Smooth muscle cell (in vitro differentiated cells): ENCODE measurements at regions not wholly inside any gene's neighbourhood (a gene's known extent, or its start where the extent isn't known, plus 50 kb on each side); places are given as distances from the start of the nearest gene placed in this dataset.
A peak's percentile ranks its signal among the peaks of the same experiment; 100 is the strongest.

Experiments
- DNase-seq: peaks from one replicate; lab custom pipeline; 2025; ENCODE audit not compliant: unreplicated experiment; lab: John Stamatoyannopoulos, UW
- H2AFZ ChIP-seq: fragments of 200-600 bp; sonication (generic); 2 replicates; pipeline ENCODE4 v1.6.0; 2016; ENCODE audit warnings: antibody characterized with exemption, low read depth, mild to moderate bottlenecking
- H3F3A ChIP-seq: fragments of 200-600 bp; sonication (generic); 2 replicates; pipeline ENCODE4 v1.6.0; 2017; ENCODE audit warnings: antibody characterized with exemption, low read depth
- H3K27ac ChIP-seq: fragments of 200-600 bp; sonication (generic); 2 replicates; pipeline ENCODE4 v1.5.1; 2016; ENCODE audit warnings: low read depth, mild to moderate bottlenecking
- H3K27me3 ChIP-seq: fragments of 200-600 bp; sonication (generic); 2 replicates; pipeline ENCODE4 v1.6.1; 2016; ENCODE audit warnings: low read depth, mild to moderate bottlenecking
- H3K36me3 ChIP-seq: fragments of 200-600 bp; sonication (generic); 2 replicates; pipeline ENCODE4 v1.5.1; 2016; ENCODE audit warnings: low read depth
- H3K4me1 ChIP-seq: fragments of 200-600 bp; sonication (generic); 2 replicates; pipeline ENCODE4 v1.5.1; 2016; ENCODE audit warnings: low read depth
- H3K4me2 ChIP-seq: fragments of 200-600 bp; sonication (generic); 2 replicates; pipeline ENCODE4 v1.6.0; 2016; ENCODE audit warnings: mild to moderate bottlenecking
- H3K4me3 ChIP-seq: fragments of 200-600 bp; sonication (generic); 2 replicates; pipeline ENCODE4 v1.5.1; 2016; ENCODE audit warnings: mild to moderate bottlenecking
- H3K79me2 ChIP-seq: fragments of 200-600 bp; sonication (generic); 2 replicates; pipeline ENCODE4 v1.6.0; 2016; ENCODE audit warnings: low read depth, mild to moderate bottlenecking
- H3K9ac ChIP-seq: fragments of 200-600 bp; sonication (generic); 2 replicates; pipeline ENCODE4 v1.6.0; 2016; ENCODE audit warnings: low read depth
- H3K9me3 ChIP-seq: fragments of 200-600 bp; sonication (generic); replicated peaks from 2 replicates; pipeline ENCODE4 v1.5.1; 2016; ENCODE audit warnings: low read depth
- H4K20me1 ChIP-seq: fragments of 200-600 bp; sonication (generic); 2 replicates; pipeline ENCODE4 v1.6.0; 2016; ENCODE audit warnings: low read depth
- WGBS: methylation state at CpG from one replicate; pipeline ENCODE4 v1.1.7; 2016; ENCODE audit warnings: low lambda C conversion rate; 5-methylcytosine and 5-hydroxymethylcytosine counted together
- TF ChIP-seq, protein P1 (sequence below): fragments of 200-600 bp; sonication (generic); IDR thresholded peaks from 2 replicates; pipeline ENCODE4 v1.5.1; 2017; ENCODE audit warnings: borderline replicate concordance, mild to moderate bottlenecking, antibody characterized with exemption; ENCODE audit not compliant: insufficient read depth, poor library complexity, severe bottlenecking

DNA sequence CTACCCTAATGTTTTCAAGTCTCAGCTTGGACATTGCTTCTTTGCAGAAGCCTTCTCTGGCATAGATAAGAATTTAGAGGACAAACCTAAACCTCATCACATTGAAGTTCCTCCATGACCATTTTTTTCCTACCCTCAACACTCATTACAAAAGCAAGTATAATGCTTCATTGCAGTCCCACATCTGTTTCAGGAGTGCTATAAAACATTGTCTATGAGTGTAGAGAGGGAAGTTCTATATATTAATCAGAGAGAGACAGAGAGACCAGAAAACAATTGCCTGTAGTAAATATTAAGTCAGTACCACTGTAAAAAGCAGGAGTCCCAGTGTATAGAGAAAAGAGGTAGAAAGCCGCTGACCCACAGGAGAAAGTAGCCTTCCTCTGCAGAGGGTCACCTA is 149.7 kb downstream of the PRELID2 start:
- H3K4me3 ChIP-seq: no peak overlapping the region
- no peaks in the 10 kb centered on the region for H3F3A ChIP-seq
- H3K79me2 ChIP-seq: no peaks in the 10 kb centered on the region
- no peaks in the 10 kb centered on the region for H3K36me3 ChIP-seq
- no peak overlapping the region for H2AFZ ChIP-seq
- 100% methylated on average over 1 of the region's 1 CpG for WGBS
- no peaks in the 10 kb centered on the region for H3K9me3 ChIP-seq
- no peak overlapping the region for H3K27ac ChIP-seq
- H3K4me1 ChIP-seq: no peaks in the 10 kb centered on the region
- H3K27me3 ChIP-seq: no peaks in the 10 kb centered on the region
- H4K20me1 ChIP-seq: no peaks in the 10 kb centered on the region
- no peak overlapping the region for H3K4me2 ChIP-seq
- no peak overlapping the region for H3K9ac ChIP-seq
- TF ChIP-seq, protein P1, sequence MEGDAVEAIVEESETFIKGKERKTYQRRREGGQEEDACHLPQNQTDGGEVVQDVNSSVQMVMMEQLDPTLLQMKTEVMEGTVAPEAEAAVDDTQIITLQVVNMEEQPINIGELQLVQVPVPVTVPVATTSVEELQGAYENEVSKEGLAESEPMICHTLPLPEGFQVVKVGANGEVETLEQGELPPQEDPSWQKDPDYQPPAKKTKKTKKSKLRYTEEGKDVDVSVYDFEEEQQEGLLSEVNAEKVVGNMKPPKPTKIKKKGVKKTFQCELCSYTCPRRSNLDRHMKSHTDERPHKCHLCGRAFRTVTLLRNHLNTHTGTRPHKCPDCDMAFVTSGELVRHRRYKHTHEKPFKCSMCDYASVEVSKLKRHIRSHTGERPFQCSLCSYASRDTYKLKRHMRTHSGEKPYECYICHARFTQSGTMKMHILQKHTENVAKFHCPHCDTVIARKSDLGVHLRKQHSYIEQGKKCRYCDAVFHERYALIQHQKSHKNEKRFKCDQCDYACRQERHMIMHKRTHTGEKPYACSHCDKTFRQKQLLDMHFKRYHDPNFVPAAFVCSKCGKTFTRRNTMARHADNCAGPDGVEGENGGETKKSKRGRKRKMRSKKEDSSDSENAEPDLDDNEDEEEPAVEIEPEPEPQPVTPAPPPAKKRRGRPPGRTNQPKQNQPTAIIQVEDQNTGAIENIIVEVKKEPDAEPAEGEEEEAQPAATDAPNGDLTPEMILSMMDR: no peak
- DNase-seq: no peak

DNA sequence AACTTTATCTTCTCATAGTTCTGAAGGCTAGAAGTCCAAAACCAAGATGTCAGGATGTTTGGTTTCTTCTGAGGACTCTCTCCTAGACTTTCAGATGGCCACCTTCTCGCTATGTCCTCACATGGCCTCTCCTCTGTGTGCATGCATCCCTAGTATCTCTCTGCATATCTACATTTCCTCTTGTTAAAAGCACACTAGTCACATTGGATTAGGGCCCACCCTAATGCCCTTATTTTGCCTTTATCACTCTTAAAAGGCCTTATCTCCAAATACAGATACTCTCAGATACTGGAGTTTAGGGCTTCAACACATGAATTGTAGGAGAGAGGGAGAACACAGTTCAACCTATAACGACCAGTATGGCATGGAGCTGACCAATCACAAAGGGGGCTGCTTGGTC is 151.7 kb downstream of the PRELID2 start:
- TF ChIP-seq, protein P1: no peak

DNA sequence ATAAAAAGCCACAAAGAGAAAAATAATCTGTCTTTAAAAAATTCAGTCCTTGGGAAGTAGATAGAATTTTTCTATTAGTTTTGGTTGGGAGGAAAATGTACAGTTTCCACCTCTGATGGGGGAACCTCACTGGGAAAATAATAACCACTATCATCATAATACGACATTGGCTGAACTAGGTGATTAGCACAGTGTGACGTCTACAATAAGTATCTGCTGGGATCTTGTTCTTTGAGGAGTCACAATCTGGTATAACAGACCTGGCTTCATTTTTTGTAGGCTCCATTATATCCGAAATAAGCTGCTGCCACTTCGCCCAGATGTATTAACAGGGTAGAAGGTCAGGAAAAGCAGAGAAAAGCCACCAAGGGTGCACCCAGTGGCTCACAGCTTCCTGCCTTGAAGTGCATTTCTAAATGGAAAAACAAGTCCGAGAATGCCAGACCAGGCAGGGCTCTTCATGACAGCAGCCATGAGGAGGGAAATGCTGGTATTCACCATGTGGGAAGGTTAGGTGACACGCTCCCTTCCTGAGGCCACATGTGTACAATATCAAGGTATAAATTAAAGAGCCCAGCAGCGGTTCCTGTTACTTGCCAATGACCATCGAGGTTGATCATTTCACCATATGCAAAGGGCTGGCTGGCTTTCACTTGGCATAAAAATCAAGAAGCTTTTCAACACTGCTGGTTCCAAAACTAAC is 152.8 kb downstream of the PRELID2 start:
- TF ChIP-seq, protein P1: no peak
- H3K4me3 ChIP-seq: no peak overlapping the region
- H2AFZ ChIP-seq: no peak overlapping the region
- H3K4me2 ChIP-seq: no peak overlapping the region
- no peaks in the 10 kb centered on the region for H3K79me2 ChIP-seq
- no peaks in the 10 kb centered on the region for H3F3A ChIP-seq
- H3K9ac ChIP-seq: no peak overlapping the region
- 91% methylated on average over 8 of the region's 8 CpGs for WGBS
- DNase-seq: no peak
- H3K4me1 ChIP-seq: no peaks in the 10 kb centered on the region
- no peaks in the 10 kb centered on the region for H3K9me3 ChIP-seq
- H3K27ac ChIP-seq: no peak overlapping the region
- no peaks in the 10 kb centered on the region for H3K27me3 ChIP-seq
- H4K20me1 ChIP-seq: no peaks in the 10 kb centered on the region
- H3K36me3 ChIP-seq: no peaks in the 10 kb centered on the region

More for the DNA sequence above, 151.7 kb downstream of the PRELID2 start:
- Histone ChIP-seq H3K4me3 (no peak overlapping the region), H4K20me1 (no peaks in the 10 kb centered on the region), H3K4me2 (no peak overlapping the region), H3K27ac (no peak overlapping the region), H3F3A (no peaks in the 10 kb centered on the region), H3K9ac (no peak overlapping the region), H3K79me2 (no peaks in the 10 kb centered on the region), H3K4me1 (no peaks in the 10 kb centered on the region), H3K9me3 (no peaks in the 10 kb centered on the region), H3K36me3 (no peaks in the 10 kb centered on the region), H2AFZ (no peak overlapping the region), H3K27me3 (no peaks in the 10 kb centered on the region)
- 83% methylated on average over 2 of the region's 2 CpGs for WGBS
- no peak for DNase-seq

DNA sequence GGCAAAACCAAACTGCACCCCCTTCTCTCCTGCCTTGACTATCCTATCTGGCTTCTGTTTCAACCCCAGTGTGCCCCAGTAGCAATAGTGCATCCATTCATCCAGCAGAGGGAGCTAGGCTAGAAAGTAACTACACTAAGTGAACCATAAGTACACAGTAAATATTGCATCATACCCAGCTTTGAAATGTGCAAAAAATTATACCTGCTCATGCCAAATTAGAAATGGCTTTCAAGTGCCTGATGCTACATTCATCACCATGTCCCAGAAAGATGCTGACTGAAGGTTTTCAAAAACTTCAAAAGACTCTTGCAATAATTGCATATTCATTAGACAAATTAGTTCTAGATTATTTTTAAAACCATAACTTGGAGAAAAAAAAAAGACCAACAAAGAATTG is 153.5 kb downstream of the PRELID2 start:
- Histone ChIP-seq H3F3A (no peaks in the 10 kb centered on the region), H3K79me2 (no peaks in the 10 kb centered on the region), H2AFZ (no peak overlapping the region), H3K4me3 (no peak overlapping the region), H3K27me3 (no peaks in the 10 kb centered on the region), H3K27ac (no peak overlapping the region), H3K9ac (no peak overlapping the region), H4K20me1 (no peaks in the 10 kb centered on the region), H3K36me3 (no peaks in the 10 kb centered on the region), H3K9me3 (no peaks in the 10 kb centered on the region), H3K4me1 (no peaks in the 10 kb centered on the region), H3K4me2 (no peak overlapping the region)
- TF ChIP-seq, protein P1: peak; percentile 70
- no peak for DNase-seq
